ENCODE measurements at regions not wholly inside any gene's neighbourhood (a gene's known extent, or its start where the extent isn't known, plus 50 kb on each side); places are given as distances from the start of the nearest gene placed in this dataset.
"Not testable (repeated sequence)": the region's sequence is repeated elsewhere in the genome, so short reads cannot be mapped to it uniquely, and the experiment has no call there.

- H3K4me1 ChIP-seq; intact Hi-C loops (cut with DNase I); H3K27ac ChIP-seq (replicated peaks in 1 of 4); H3K9me3 ChIP-seq; H3K4me3 ChIP-seq; DNase-seq (ENCODE audit: extremely low spot score); H3K27me3 ChIP-seq; H3K36me3 ChIP-seq: not testable (repeated sequence)
- 92% methylated on average over 6 of the region's 6 CpGs for WGBS
These were observed 63.3 kb upstream of the CEP78 start for GRCh38 chr9:78172610-78173009.

- Histone ChIP-seq H3K27me3 (no peaks in the 10 kb centered on the region), H3K4me1 (no peaks in the 10 kb centered on the region), H3K27ac (replicated peaks in 1 of 4) (no peak overlapping the region), H3K9me3 (no peaks in the 10 kb centered on the region), H3K4me3 (no peak overlapping the region), H3K36me3 (no peaks in the 10 kb centered on the region)
- WGBS, result 90% methylated on average over 1 of the region's 1 CpG
- TF ChIP-seq EP300 (IDR thresholded peaks at IDR 0.05), result no peak
- TF ChIP-seq CTCF (IDR thresholded peaks at IDR 0.05), result no peak
- TF ChIP-seq POLR2A (IDR thresholded peaks at IDR 0.05; ENCODE audit: low read depth), result no peak
- no peak for TF ChIP-seq POLR2AphosphoS5 (IDR thresholded peaks at IDR 0.05)
- no peak for DNase-seq (ENCODE audit: extremely low spot score)
- intact Hi-C loops (cut with DNase I), result no loop called here
These were observed 64.2 kb upstream of the CEP78 start for GRCh38 chr9:78171651-78172050.

- Histone ChIP-seq H3K36me3 (no peaks in the 10 kb centered on the region), H3K27me3 (no peaks in the 10 kb centered on the region), H3K9me3 (no peaks in the 10 kb centered on the region), H3K27ac (replicated peaks in 1 of 4) (no peak overlapping the region), H3K4me3 (no peak overlapping the region), H3K4me1 (no peaks in the 10 kb centered on the region)
- TF ChIP-seq POLR2A (IDR thresholded peaks at IDR 0.05; ENCODE audit: low read depth) (no peak), EP300 (IDR thresholded peaks at IDR 0.05) (no peak), CTCF (IDR thresholded peaks at IDR 0.05) (no peak), POLR2AphosphoS5 (IDR thresholded peaks at IDR 0.05) (no peak)
- intact Hi-C loops (cut with DNase I), result no loop called here
- WGBS, result 86% methylated on average over 6 of the region's 6 CpGs
- no peak for DNase-seq (ENCODE audit: extremely low spot score)
These were observed 66.8 kb upstream of the CEP78 start for GRCh38 chr9:78169125-78169524.

GRCh38 chr9:78167356-78167755 is 68.5 kb upstream of the CEP78 start:
- DNase-seq (ENCODE audit: extremely low spot score), result no peak

GRCh38 chr9:78163834-78164233 is 72.0 kb upstream of the CEP78 start:
- Histone ChIP-seq H3K27ac (replicated peaks in 1 of 4) (no peak overlapping the region), H3K36me3 (no peaks in the 10 kb centered on the region), H3K9me3 (peaks cover 0 to 3% (median 0%) of the 10 kb centered on the region in 4 donors), H3K4me1 (no peaks in the 10 kb centered on the region), H3K4me3 (no peak overlapping the region), H3K27me3 (no peaks in the 10 kb centered on the region)
- TF ChIP-seq CTCF (IDR thresholded peaks at IDR 0.05) (no peak), EP300 (IDR thresholded peaks at IDR 0.05) (no peak), POLR2A (IDR thresholded peaks at IDR 0.05; ENCODE audit: low read depth) (no peak), POLR2AphosphoS5 (IDR thresholded peaks at IDR 0.05) (no peak)
- 83% methylated on average over 2 of the region's 2 CpGs for WGBS
- intact Hi-C loops (cut with DNase I), result no loop called here
- DNase-seq (ENCODE audit: extremely low spot score), result no peak

More at GRCh38 chr9:78167356-78167755, 68.5 kb upstream of the CEP78 start:
- intact Hi-C loops (cut with DNase I), result no loop called here
- TF ChIP-seq POLR2A (IDR thresholded peaks at IDR 0.05; ENCODE audit: low read depth) (no peak), POLR2AphosphoS5 (IDR thresholded peaks at IDR 0.05) (no peak), CTCF (IDR thresholded peaks at IDR 0.05) (no peak), EP300 (IDR thresholded peaks at IDR 0.05) (no peak)
- 38% methylated on average over 2 of the region's 2 CpGs for WGBS
- H3K27me3 ChIP-seq, result no peaks in the 10 kb centered on the region
- no peak overlapping the region for H3K4me3 ChIP-seq
- H3K27ac ChIP-seq (replicated peaks in 1 of 4), result no peak overlapping the region
- H3K4me1 ChIP-seq, result no peaks in the 10 kb centered on the region
- no peaks in the 10 kb centered on the region for H3K36me3 ChIP-seq
- H3K9me3 ChIP-seq, result peaks cover 0 to 3% (median 0%) of the 10 kb centered on the region in 4 donors
